ENCODE measurements at regions not wholly inside any gene's neighbourhood (a gene's known extent, or its start where the extent isn't known, plus 50 kb on each side); places are given as distances from the start of the nearest gene placed in this dataset.

- H3K4me1 Mint-ChIP-seq = no peaks in the 10 kb centered on the region
- ChIA-PET POLR2A (no interaction called here), CTCF (no interaction called here)
- H3K27me3 Mint-ChIP-seq = peaks cover 0 to 4% of the 10 kb centered on the region in 2 donors
- H3K4me3 Mint-ChIP-seq = no peak overlapping the region
- WGBS (ENCODE audit: insufficient coverage) = 97% methylated on average over 3 of the region's 9 CpGs
- DNase-seq (no peak), ATAC-seq (replicated peaks in 1 of 4) (no peak)
- H3K36me3 Mint-ChIP-seq = no peaks in the 10 kb centered on the region
- no peak overlapping the region for H3K27ac Mint-ChIP-seq
- H3K9me3 ChIP-seq = no peaks in the 10 kb centered on the region
- H3K27ac ChIP-seq (ENCODE audit: low read length) = no peak overlapping the region
- H3K27me3 ChIP-seq (replicated peaks in 1 of 2; ENCODE audit: control insufficient read depth in 2 of 2, extremely low read depth in 1 of 2, insufficient read depth in 2 of 2, low read length in 1 of 2) = no peaks in the 10 kb centered on the region
- H3K9me3 Mint-ChIP-seq = no peaks in the 10 kb centered on the region
- no peaks in the 10 kb centered on the region for H3K36me3 ChIP-seq (ENCODE audit: control insufficient read depth in 2 of 2, extremely low read depth in 1 of 2, insufficient read depth in 1 of 2, low read length in 1 of 2)
- H3K4me3 ChIP-seq (ENCODE audit: control insufficient read depth in 1 of 2, extremely low read depth in 1 of 2, low read length in 1 of 2) = no peak overlapping the region
- no peaks in the 10 kb centered on the region for H3K4me1 ChIP-seq (ENCODE audit: control insufficient read depth in 1 of 2, extremely low read depth in 1 of 2, insufficient read depth in 2 of 2, low read length in 2 of 2)
Observed at GRCh38 chr11:114970927-114971645, 292.8 kb downstream of the NXPE2 start.

GRCh38 chr11:114972105-114972504, 293.8 kb downstream of the NXPE2 start:
- no peaks in the 10 kb centered on the region for H3K36me3 Mint-ChIP-seq

GRCh38 chr11:114977651-114978050, 299.3 kb downstream of the NXPE2 start:
- CTCF ChIA-PET = no interaction called here
- no peaks in the 10 kb centered on the region for H3K36me3 Mint-ChIP-seq

More at GRCh38 chr11:114972105-114972504, 293.8 kb downstream of the NXPE2 start:
- Histone ChIP-seq H3K27ac (ENCODE audit: low read length) (no peak overlapping the region), H3K4me3 (ENCODE audit: control insufficient read depth in 1 of 2, extremely low read depth in 1 of 2, low read length in 1 of 2) (no peak overlapping the region), H3K4me1 (ENCODE audit: control insufficient read depth in 1 of 2, extremely low read depth in 1 of 2, insufficient read depth in 2 of 2, low read length in 2 of 2) (no peaks in the 10 kb centered on the region), H3K9me3 (no peaks in the 10 kb centered on the region), H3K36me3 (ENCODE audit: control insufficient read depth in 2 of 2, extremely low read depth in 1 of 2, insufficient read depth in 1 of 2, low read length in 1 of 2) (no peaks in the 10 kb centered on the region), H3K27me3 (replicated peaks in 1 of 2; ENCODE audit: control insufficient read depth in 2 of 2, extremely low read depth in 1 of 2, insufficient read depth in 2 of 2, low read length in 1 of 2) (no peaks in the 10 kb centered on the region)
- no peak for ATAC-seq (replicated peaks in 1 of 4)
- peaks cover 0 to 4% of the 10 kb centered on the region in 2 donors for H3K27me3 Mint-ChIP-seq
- no peak for DNase-seq
- CTCF ChIA-PET = no interaction called here
- H3K9me3 Mint-ChIP-seq = no peaks in the 10 kb centered on the region
- H3K4me1 Mint-ChIP-seq = no peaks in the 10 kb centered on the region
- POLR2A ChIA-PET = no interaction called here
- 41% methylated on average over 2 of the region's 2 CpGs for WGBS (ENCODE audit: insufficient coverage)
- no peak overlapping the region for H3K4me3 Mint-ChIP-seq
- H3K27ac Mint-ChIP-seq = no peak overlapping the region

GRCh38 chr11:114982141-114982540, 303.8 kb downstream of the NXPE2 start:
- Histone ChIP-seq H3K4me3 (ENCODE audit: control insufficient read depth in 1 of 2, extremely low read depth in 1 of 2, low read length in 1 of 2) (no peak overlapping the region), H3K36me3 (ENCODE audit: control insufficient read depth in 2 of 2, extremely low read depth in 1 of 2, insufficient read depth in 1 of 2, low read length in 1 of 2) (no peaks in the 10 kb centered on the region), H3K27ac (ENCODE audit: low read length) (no peak overlapping the region), H3K9me3 (no peaks in the 10 kb centered on the region), H3K4me1 (ENCODE audit: control insufficient read depth in 1 of 2, extremely low read depth in 1 of 2, insufficient read depth in 2 of 2, low read length in 2 of 2) (no peaks in the 10 kb centered on the region), H3K27me3 (replicated peaks in 1 of 2; ENCODE audit: control insufficient read depth in 2 of 2, extremely low read depth in 1 of 2, insufficient read depth in 2 of 2, low read length in 1 of 2) (peaks cover 0 to 2% of the 10 kb centered on the region in 2 experiments)
- POLR2A ChIA-PET = no interaction called here
- Mint-ChIP-seq H3K27ac (no peak overlapping the region), H3K27me3 (no peaks in the 10 kb centered on the region), H3K4me1 (no peaks in the 10 kb centered on the region), H3K9me3 (no peaks in the 10 kb centered on the region), H3K4me3 (no peak overlapping the region), H3K36me3 (no peaks in the 10 kb centered on the region)
- no peak for DNase-seq
- ATAC-seq (replicated peaks in 1 of 4) = no peak
- no CpG with 5 or more reads among the region's 1 CpG for WGBS (ENCODE audit: insufficient coverage)
- CTCF ChIA-PET = no interaction called here

More at GRCh38 chr11:114977651-114978050, 299.3 kb downstream of the NXPE2 start:
- no peaks in the 10 kb centered on the region for H3K9me3 Mint-ChIP-seq
- Histone ChIP-seq H3K4me1 (ENCODE audit: control insufficient read depth in 1 of 2, extremely low read depth in 1 of 2, insufficient read depth in 2 of 2, low read length in 2 of 2) (no peaks in the 10 kb centered on the region), H3K27me3 (replicated peaks in 1 of 2; ENCODE audit: control insufficient read depth in 2 of 2, extremely low read depth in 1 of 2, insufficient read depth in 2 of 2, low read length in 1 of 2) (no peaks in the 10 kb centered on the region), H3K9me3 (no peaks in the 10 kb centered on the region), H3K36me3 (ENCODE audit: control insufficient read depth in 2 of 2, extremely low read depth in 1 of 2, insufficient read depth in 1 of 2, low read length in 1 of 2) (no peaks in the 10 kb centered on the region), H3K4me3 (ENCODE audit: control insufficient read depth in 1 of 2, extremely low read depth in 1 of 2, low read length in 1 of 2) (no peak overlapping the region), H3K27ac (ENCODE audit: low read length) (no peak overlapping the region)
- H3K27ac Mint-ChIP-seq = no peak overlapping the region
- H3K4me1 Mint-ChIP-seq = no peaks in the 10 kb centered on the region
- ATAC-seq (replicated peaks in 1 of 4) (no peak), DNase-seq (no peak)
- WGBS (ENCODE audit: insufficient coverage) = 87% methylated on average over 4 of the region's 4 CpGs
- no peak overlapping the region for H3K4me3 Mint-ChIP-seq
- POLR2A ChIA-PET = no interaction called here
- no peaks in the 10 kb centered on the region for H3K27me3 Mint-ChIP-seq

GRCh38 chr11:114984611-114985163, 306.4 kb downstream of the NXPE2 start:
- Mint-ChIP-seq H3K27ac (no peak overlapping the region), H3K9me3 (no peaks in the 10 kb centered on the region), H3K4me3 (no peak overlapping the region), H3K36me3 (no peaks in the 10 kb centered on the region), H3K27me3 (no peaks in the 10 kb centered on the region), H3K4me1 (no peaks in the 10 kb centered on the region)
- H3K27ac ChIP-seq (ENCODE audit: low read length) = no peak overlapping the region
- 94% methylated on average over 5 of the region's 9 CpGs for WGBS (ENCODE audit: insufficient coverage)
- POLR2A ChIA-PET = no interaction called here
- ATAC-seq (replicated peaks in 1 of 4) (no peak), DNase-seq (no peak)
- H3K4me3 ChIP-seq (ENCODE audit: control insufficient read depth in 1 of 2, extremely low read depth in 1 of 2, low read length in 1 of 2) = no peak overlapping the region
- no peaks in the 10 kb centered on the region for H3K4me1 ChIP-seq (ENCODE audit: control insufficient read depth in 1 of 2, extremely low read depth in 1 of 2, insufficient read depth in 2 of 2, low read length in 2 of 2)
- CTCF ChIA-PET = no interaction called here
- peaks cover 0 to 2% of the 10 kb centered on the region in 2 experiments for H3K27me3 ChIP-seq (replicated peaks in 1 of 2; ENCODE audit: control insufficient read depth in 2 of 2, extremely low read depth in 1 of 2, insufficient read depth in 2 of 2, low read length in 1 of 2)
- H3K9me3 ChIP-seq = no peaks in the 10 kb centered on the region
- H3K36me3 ChIP-seq (ENCODE audit: control insufficient read depth in 2 of 2, extremely low read depth in 1 of 2, insufficient read depth in 1 of 2, low read length in 1 of 2) = no peaks in the 10 kb centered on the region

GRCh38 chr11:114986365-114986764, 308.0 kb downstream of the NXPE2 start:
- Histone ChIP-seq H3K27ac (ENCODE audit: low read length) (no peak overlapping the region), H3K4me1 (ENCODE audit: control insufficient read depth in 1 of 2, extremely low read depth in 1 of 2, insufficient read depth in 2 of 2, low read length in 2 of 2) (no peaks in the 10 kb centered on the region), H3K36me3 (ENCODE audit: control insufficient read depth in 2 of 2, extremely low read depth in 1 of 2, insufficient read depth in 1 of 2, low read length in 1 of 2) (no peaks in the 10 kb centered on the region), H3K4me3 (ENCODE audit: control insufficient read depth in 1 of 2, extremely low read depth in 1 of 2, low read length in 1 of 2) (no peak overlapping the region), H3K9me3 (no peaks in the 10 kb centered on the region), H3K27me3 (replicated peaks in 1 of 2; ENCODE audit: control insufficient read depth in 2 of 2, extremely low read depth in 1 of 2, insufficient read depth in 2 of 2, low read length in 1 of 2) (peaks cover 0 to 2% of the 10 kb centered on the region in 2 experiments)
- no peaks in the 10 kb centered on the region for H3K9me3 Mint-ChIP-seq
- no peaks in the 10 kb centered on the region for H3K4me1 Mint-ChIP-seq
- POLR2A ChIA-PET = no interaction called here
- H3K36me3 Mint-ChIP-seq = no peaks in the 10 kb centered on the region
- no peaks in the 10 kb centered on the region for H3K27me3 Mint-ChIP-seq
- H3K27ac Mint-ChIP-seq = no peak overlapping the region
- WGBS (ENCODE audit: insufficient coverage) = no CpG with 5 or more reads among the region's 6 CpGs
- no peak for ATAC-seq (replicated peaks in 1 of 4)
- H3K4me3 Mint-ChIP-seq = no peak overlapping the region
- CTCF ChIA-PET = no interaction called here
- no peak for DNase-seq

Data from T-cell (primary cell).